ENCODE measurements at regions not wholly inside any gene's neighbourhood (a gene's known extent, or its start where the extent isn't known, plus 50 kb on each side); places are given as distances from the start of the nearest gene placed in this dataset.

DNA sequence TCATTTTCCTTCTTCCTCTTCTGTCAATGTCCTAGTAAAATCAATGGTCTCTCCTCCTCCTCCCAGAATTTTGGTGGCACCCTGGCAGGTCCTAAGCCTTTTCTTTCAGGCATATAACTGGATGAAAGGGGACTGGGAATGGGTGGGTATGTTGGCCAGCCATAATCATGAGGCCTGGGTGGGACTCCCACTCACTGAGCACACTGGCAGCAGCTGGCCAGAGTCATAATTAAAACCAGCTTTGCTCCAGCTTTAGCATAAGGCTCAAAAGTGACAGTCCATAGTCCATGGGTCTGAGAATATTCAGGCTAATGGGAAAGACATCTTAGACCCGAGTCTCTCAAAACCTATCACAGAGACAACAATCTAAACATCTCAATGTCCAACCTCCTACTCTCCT is 190.0 kb upstream of the BTBD3 start:
- no peaks in the 10 kb centered on the region for H3K27me3 ChIP-seq (replicated peaks in 1 of 4; ENCODE audit: control insufficient read depth in 3 of 4, extremely low read depth in 1 of 4, insufficient read depth in 3 of 4, low read length in 3 of 4)

More for the DNA sequence above, 190.0 kb upstream of the BTBD3 start:
- no peak overlapping the region for H3K18ac ChIP-seq (ENCODE audit: extremely low read depth, low read length)
- H4K20me1 ChIP-seq (replicated peaks in 1 of 2; ENCODE audit: control insufficient read depth in 1 of 2, insufficient read depth in 2 of 2, low read length in 2 of 2), result no peaks in the 10 kb centered on the region
- H2AK5ac ChIP-seq (ENCODE audit: low read depth, low read length), result no peak overlapping the region
- WGBS, 2 experiments (ENCODE audit: extremely low coverage in 1 of 2, insufficient coverage in 1 of 2, insufficient read length in 1 of 2, insufficient replicate concordance in 2 of 2, low coverage in 1 of 2, low lambda C conversion rate in 2 of 2, missing lambda C conversion rate in 1 of 2), result 100% methylated on average over 1 of the region's 1 CpG; no CpG with 5 or more reads in 1 of the 2 experiments
- CTCF ChIA-PET (ENCODE audit: partially characterized antibody), result interaction anchor here (0.6 kb wide), 1 partner anchor 1087 kb away, joined by 3 read pairs; no protein-coding TSS in a partner anchor
- FAIRE-seq (no peak), DNase-seq (ENCODE audit: low read depth in 1 of 2, low spot score in 2 of 2) (no peak)
- no peak overlapping the region for H3K56ac ChIP-seq (replicated peaks; ENCODE audit: insufficient read length, low read depth, low read length)
- no peak overlapping the region for H2BK15ac ChIP-seq (ENCODE audit: low read length)
- no peak overlapping the region for H3K4me3 ChIP-seq (ENCODE audit: extremely low read depth in 1 of 4, insufficient read depth in 2 of 4, low read depth in 3 of 4, low read length in 4 of 4)
- no peak overlapping the region for H2BK5ac ChIP-seq (ENCODE audit: low read depth, low read length)
- H4K5ac ChIP-seq (ENCODE audit: insufficient read length, low read depth, low read length), result no peak overlapping the region
- no peak overlapping the region for H2AFZ ChIP-seq (ENCODE audit: low read length)
- H3K79me2 ChIP-seq (ENCODE audit: control insufficient read depth in 1 of 2, insufficient read depth in 2 of 2, low read length in 2 of 2), result no peaks in the 10 kb centered on the region
- no peak overlapping the region for H3K9ac ChIP-seq (replicated peaks in 1 of 4; ENCODE audit: extremely low read depth in 1 of 4, low read depth in 3 of 4, low read length in 3 of 4)
- no peak overlapping the region for H3K4me2 ChIP-seq (ENCODE audit: insufficient read depth in 1 of 2, low read depth in 2 of 2, low read length in 2 of 2)
- TF ChIP-seq SRF (IDR thresholded peaks at IDR 0.05; ENCODE audit: low read depth, low read length) (no peak), SP1 (IDR thresholded peaks at IDR 0.05; ENCODE audit: low read depth, low read length) (no peak)
- no peak overlapping the region for H4K91ac ChIP-seq (replicated peaks; ENCODE audit: insufficient read length, low read length)
- H2BK12ac ChIP-seq (ENCODE audit: low read depth, low read length), result no peak overlapping the region
- no peak overlapping the region for H2BK120ac ChIP-seq (replicated peaks; ENCODE audit: low read depth, low read length)
- no peak overlapping the region for H4K8ac ChIP-seq (ENCODE audit: extremely low read depth, insufficient read depth, low read length)
- no peaks in the 10 kb centered on the region for H3K4me1 ChIP-seq (replicated peaks in 1 of 4; ENCODE audit: control insufficient read depth in 3 of 4, insufficient read depth in 4 of 4, low read length in 3 of 4)
- no peak overlapping the region for H3K14ac ChIP-seq (ENCODE audit: insufficient read length)
- H3K23me2 ChIP-seq (ENCODE audit: low read depth, low read length), result no peaks in the 10 kb centered on the region
- no peaks in the 10 kb centered on the region for H3K9me3 ChIP-seq (ENCODE audit: insufficient read depth in 2 of 2, low read depth in 1 of 2, low read length in 1 of 2)
- POLR2A ChIA-PET (ENCODE audit: partially characterized antibody), result no interaction called here
- H3K23ac ChIP-seq (ENCODE audit: insufficient read length), result no peak overlapping the region
- no peak overlapping the region for H3K27ac ChIP-seq (ENCODE audit: low read depth, low read length)
- H2BK20ac ChIP-seq (ENCODE audit: low read length), result no peak overlapping the region
- H3K36me3 ChIP-seq (ENCODE audit: control insufficient read depth in 2 of 4, insufficient read depth in 4 of 4, low read length in 3 of 4), result no peaks in the 10 kb centered on the region
- no peak overlapping the region for H3K4ac ChIP-seq (replicated peaks; ENCODE audit: insufficient read length, low read depth, low read length)
- no peaks in the 10 kb centered on the region for H3K79me1 ChIP-seq (ENCODE audit: low read depth, low read length)

All from H1 (cell line).